ENCODE measurements at regions not wholly inside any gene's neighbourhood (a gene's known extent, or its start where the extent isn't known, plus 50 kb on each side); places are given as distances from the start of the nearest gene placed in this dataset.

DNA sequence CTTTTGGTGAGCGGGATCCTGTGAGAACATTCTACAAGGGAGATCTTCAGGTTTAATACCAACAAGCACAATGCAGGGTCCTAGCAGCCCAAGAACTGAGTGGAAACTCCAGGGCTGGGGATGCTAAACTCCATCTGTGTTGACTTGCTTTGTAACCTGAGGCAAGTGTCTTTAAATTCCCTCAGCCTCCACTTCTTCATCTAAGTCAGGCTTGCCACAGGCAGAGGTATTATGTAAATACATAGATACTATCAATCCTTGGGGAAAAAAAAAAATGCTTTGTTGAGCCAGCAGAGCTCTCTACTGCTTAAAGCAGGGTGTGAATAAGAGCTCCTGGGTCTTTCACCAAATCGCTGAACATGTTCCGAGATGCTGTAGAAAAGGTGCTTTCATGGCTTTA is 114.2 kb upstream of the PHACTR1 start:
- TF ChIP-seq, protein P1, sequence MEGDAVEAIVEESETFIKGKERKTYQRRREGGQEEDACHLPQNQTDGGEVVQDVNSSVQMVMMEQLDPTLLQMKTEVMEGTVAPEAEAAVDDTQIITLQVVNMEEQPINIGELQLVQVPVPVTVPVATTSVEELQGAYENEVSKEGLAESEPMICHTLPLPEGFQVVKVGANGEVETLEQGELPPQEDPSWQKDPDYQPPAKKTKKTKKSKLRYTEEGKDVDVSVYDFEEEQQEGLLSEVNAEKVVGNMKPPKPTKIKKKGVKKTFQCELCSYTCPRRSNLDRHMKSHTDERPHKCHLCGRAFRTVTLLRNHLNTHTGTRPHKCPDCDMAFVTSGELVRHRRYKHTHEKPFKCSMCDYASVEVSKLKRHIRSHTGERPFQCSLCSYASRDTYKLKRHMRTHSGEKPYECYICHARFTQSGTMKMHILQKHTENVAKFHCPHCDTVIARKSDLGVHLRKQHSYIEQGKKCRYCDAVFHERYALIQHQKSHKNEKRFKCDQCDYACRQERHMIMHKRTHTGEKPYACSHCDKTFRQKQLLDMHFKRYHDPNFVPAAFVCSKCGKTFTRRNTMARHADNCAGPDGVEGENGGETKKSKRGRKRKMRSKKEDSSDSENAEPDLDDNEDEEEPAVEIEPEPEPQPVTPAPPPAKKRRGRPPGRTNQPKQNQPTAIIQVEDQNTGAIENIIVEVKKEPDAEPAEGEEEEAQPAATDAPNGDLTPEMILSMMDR (IDR thresholded peaks at IDR 0.05; ENCODE audit: low read depth, low read length, missing control alignments), result no peak
- H3K4me3 ChIP-seq (ENCODE audit: low read depth, low read length), result no peak overlapping the region
- DNase-seq (ENCODE audit: low read depth), result no peak

DNA sequence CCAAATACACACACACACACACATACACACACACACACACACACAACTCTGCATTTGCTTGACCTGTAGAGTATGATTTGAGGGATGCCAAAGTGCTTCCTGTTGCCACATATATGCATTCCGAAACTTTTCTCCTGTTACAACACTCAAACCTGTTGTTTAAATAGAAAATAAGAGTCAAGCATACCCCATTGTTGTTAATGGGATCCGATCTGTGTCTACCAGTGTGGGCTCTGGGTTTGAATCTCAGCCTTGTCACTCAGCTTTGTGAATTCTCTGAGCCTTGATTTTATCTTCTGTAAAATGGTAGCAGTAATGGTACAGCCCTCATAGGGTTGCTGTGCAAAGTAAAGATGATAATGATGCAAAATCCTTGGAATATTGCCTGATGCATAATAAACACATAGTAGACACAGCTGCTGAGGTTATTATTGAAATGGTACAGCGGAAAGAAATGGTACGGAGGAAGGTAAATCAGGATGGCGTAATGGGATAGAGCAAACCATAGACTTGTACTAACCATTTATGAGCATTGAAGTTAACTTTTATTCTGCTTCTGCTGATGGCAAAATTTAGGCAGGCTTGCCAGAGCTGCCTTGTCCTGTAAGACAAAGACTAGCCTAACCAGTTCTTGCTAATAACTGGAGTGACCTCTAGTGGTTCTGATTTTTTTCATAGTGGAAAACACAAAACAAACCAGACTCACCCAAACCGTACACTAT is 113.5 kb upstream of the PHACTR1 start:
- no peak overlapping the region for H3K4me3 ChIP-seq (ENCODE audit: low read depth, low read length)
- no peak for DNase-seq (ENCODE audit: low read depth)
- TF ChIP-seq, protein P1 (IDR thresholded peaks at IDR 0.05; ENCODE audit: low read depth, low read length, missing control alignments), result peak; percentile 57

DNA sequence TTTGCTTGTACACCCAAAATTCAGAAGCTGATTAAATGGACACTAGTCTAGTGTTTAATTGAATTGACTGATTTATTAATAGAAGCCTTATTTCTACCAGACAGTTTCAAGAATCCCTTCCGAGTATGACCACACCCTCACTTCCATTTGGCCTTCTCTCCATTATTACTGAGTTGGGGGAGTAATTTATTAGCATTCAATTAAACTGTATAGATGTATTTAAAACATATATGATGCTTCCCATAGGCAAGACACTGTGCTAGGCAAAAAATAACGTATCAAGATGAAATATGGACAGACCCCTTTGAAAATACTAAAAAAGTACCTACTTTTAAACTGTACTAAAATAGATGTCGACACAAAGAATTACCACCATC is 112.9 kb upstream of the PHACTR1 start:
- TF ChIP-seq, protein P1 (IDR thresholded peaks at IDR 0.05; ENCODE audit: low read depth, low read length, missing control alignments), result no peak
- DNase-seq (ENCODE audit: low read depth), result no peak
- no peak overlapping the region for H3K4me3 ChIP-seq (ENCODE audit: low read depth, low read length)

DNA sequence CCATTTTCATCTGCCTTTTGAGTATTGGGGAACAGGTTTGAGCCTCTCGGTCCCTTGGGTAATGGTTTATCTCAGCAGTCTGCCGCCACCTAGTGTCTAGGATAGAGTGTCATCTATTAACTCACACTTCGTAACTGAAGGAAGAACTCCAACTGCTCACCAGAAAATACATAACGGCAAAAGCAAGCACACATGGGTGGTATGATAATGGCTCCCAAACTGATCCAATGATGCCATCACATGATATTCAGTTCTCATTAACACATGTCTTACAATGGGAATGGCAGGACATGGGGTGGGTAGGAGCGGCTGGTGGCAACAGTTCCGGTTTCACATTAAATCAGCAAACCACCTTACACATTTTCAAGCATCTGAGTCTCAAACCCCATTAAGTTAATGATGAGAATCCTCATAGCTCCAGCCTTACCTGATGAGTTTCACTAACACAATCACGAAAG is 110.7 kb upstream of the PHACTR1 start:
- no peak for DNase-seq (ENCODE audit: low read depth)
- H3K4me3 ChIP-seq (ENCODE audit: low read depth, low read length), result peak overlapping the region; percentile 19
- TF ChIP-seq, protein P1 (IDR thresholded peaks at IDR 0.05; ENCODE audit: low read depth, low read length, missing control alignments), result peak; percentile 79

DNA sequence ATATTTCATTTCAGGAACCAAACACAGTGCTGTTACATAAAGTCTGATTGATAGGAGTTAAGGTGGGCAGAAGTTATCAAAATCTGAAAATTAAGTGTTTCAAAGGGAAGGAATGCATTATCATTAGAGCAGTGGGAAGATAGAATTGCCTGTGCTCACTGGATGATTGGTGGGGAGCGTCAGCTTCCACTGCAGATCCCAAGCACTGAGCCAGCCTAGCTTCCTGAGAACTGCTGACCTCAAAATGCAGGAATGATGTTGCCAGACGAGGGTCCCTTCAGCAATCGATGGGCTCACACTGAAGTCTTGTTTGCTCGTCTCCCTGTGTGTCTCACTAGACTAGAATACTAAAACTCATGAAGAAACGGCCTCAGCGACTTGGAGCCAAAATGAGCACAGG is 110.0 kb upstream of the PHACTR1 start:
- no peak for DNase-seq (ENCODE audit: low read depth)
- no peak overlapping the region for H3K4me3 ChIP-seq (ENCODE audit: low read depth, low read length)
- TF ChIP-seq, protein P1 (IDR thresholded peaks at IDR 0.05; ENCODE audit: low read depth, low read length, missing control alignments), result no peak

DNA sequence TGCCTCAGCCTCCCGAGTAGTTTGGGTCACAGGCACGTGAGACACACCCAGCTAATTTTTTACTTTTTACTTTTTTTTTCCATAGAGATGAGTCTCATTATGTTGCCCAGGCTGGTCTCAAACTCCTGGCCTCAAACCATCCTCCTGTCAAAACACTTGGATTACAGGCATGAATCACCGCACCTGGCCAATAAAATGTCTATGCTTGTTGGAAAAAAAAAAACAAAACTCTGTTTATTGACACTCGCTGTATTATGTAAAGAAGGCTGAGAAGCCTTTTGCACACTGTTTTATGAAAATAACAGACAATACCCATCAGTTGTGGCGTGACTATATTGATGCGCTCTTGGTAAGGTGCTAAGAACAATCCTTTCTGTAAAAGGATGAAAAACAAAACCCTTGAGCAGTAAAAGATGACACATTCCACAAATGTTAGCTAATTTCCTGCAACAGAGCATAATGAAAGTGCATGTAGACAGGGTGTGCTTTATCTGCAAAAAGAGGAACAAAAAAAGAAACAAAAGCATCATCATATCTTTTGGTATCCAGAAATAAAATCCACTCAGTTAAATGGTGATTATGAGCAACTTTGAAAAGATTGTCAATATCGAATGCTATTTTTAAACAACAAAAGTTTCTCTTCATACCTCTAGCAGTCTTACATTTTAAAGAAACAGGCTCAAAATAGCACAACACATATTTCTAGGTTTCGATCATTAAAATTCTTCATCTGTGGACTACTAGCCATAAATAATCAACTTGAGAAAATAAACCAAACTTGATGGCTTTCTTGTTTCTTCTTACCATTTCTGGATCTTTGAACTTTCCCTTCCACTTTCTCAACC is 108.3 kb upstream of the PHACTR1 start:
- DNase-seq (ENCODE audit: low read depth), result no peak
- TF ChIP-seq, protein P1 (IDR thresholded peaks at IDR 0.05; ENCODE audit: low read depth, low read length, missing control alignments), result no peak
- H3K4me3 ChIP-seq (ENCODE audit: low read depth, low read length), result peak overlapping the region; percentile 13; the same call in 1 of the 2 replicates
